ENCODE measurements at regions not wholly inside any gene's neighbourhood (a gene's known extent, or its start where the extent isn't known, plus 50 kb on each side); places are given as distances from the start of the nearest gene placed in this dataset.

DNA sequence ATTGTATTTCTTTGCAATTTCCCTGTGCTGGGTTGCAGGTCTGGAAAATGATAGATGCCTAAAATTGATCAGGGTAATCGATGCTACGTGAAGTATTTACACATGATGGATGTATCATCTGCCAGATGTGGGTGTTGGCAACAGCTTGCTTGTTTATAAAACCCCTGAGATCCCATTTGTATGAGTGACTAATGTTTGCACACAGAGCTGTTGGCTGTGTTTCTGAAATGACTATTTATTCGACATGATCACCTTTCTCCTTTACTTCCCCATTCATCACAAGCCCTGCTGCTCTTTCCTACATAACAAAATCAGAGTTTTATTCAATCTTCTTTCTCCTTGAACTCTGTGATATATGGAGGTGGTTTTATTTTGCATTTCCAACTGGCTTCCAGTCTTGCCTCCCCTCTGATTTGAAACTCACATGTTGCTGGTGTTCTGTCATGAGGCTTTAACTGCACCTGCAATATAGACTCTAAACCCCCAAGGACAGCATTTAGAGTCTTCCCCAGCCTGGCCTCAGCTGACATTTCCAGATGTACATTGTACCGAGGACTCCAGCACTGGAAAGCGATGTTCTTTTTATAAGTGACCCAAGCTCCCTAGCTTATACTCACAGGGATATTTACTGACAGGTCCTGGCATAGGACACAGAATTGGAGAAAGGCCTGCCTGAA lies 50.7 kb upstream of the SHB start:
- peak; percentile 61 for ATAC-seq

DNA sequence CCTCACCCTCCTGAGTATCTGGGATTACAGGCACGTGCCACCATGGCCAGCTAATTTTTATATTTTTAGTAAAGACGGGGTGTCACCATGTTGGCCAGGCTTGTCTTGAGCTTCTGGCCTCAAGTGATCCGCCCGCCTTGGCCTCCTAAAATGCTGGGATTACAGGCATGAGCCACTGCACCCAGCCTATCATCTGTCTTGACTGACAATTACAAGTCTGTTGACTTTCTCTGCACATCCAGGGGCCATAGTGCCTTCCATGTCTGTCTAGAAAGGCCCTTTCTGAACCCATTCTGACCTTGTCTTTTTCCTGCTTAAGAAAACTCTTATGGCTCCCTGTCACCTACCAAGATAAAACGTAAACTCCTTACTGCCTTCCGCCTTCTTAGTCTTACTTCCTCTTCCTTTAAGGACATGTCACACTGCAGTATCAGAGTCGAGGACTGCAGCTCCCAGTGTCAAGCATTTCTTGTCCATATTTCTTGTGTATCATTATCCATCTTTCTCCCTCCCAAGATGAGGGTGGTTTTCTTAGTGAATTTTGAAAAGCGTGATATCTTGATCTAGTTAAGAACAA lies 49.9 kb upstream of the SHB start:
- no peak for ATAC-seq
